ENCODE measurements at regions not wholly inside any gene's neighbourhood (a gene's known extent, or its start where the extent isn't known, plus 50 kb on each side); places are given as distances from the start of the nearest gene placed in this dataset.

- Mint-ChIP-seq H3K4me3 (ENCODE audit: unreplicated experiment) (no peak overlapping the region), H3K4me1 (ENCODE audit: unreplicated experiment) (no peaks in the 10 kb centered on the region), H3K9me3 (ENCODE audit: unreplicated experiment) (no peaks in the 10 kb centered on the region), H3K27me3 (ENCODE audit: unreplicated experiment) (no peaks in the 10 kb centered on the region), H3K27ac (ENCODE audit: unreplicated experiment) (no peak overlapping the region), H3K36me3 (ENCODE audit: low read depth, unreplicated experiment) (no peaks in the 10 kb centered on the region)
- no peak for TF ChIP-seq CTCF (IDR thresholded peaks at IDR 0.05; ENCODE audit: unreplicated experiment)
- DNase-seq (ENCODE audit: low spot score): no peak
Measured at GRCh38 chr7:48748081-48748833, 176.1 kb upstream of the CDC14C start.

GRCh38 chr7:48755061-48755555 lies 169.2 kb upstream of the CDC14C start:
- DNase-seq (ENCODE audit: low spot score): no peak
- H3K9me3 Mint-ChIP-seq (ENCODE audit: unreplicated experiment): no peaks in the 10 kb centered on the region
- H3K36me3 Mint-ChIP-seq (ENCODE audit: low read depth, unreplicated experiment): no peaks in the 10 kb centered on the region
- no peak overlapping the region for H3K4me3 Mint-ChIP-seq (ENCODE audit: unreplicated experiment)
- no peaks in the 10 kb centered on the region for H3K27me3 Mint-ChIP-seq (ENCODE audit: unreplicated experiment)
- H3K4me1 Mint-ChIP-seq (ENCODE audit: unreplicated experiment): no peaks in the 10 kb centered on the region
- no peak overlapping the region for H3K27ac Mint-ChIP-seq (ENCODE audit: unreplicated experiment)
- TF ChIP-seq CTCF (IDR thresholded peaks at IDR 0.05; ENCODE audit: unreplicated experiment): no peak

GRCh38 chr7:48759431-48760080 lies 164.8 kb upstream of the CDC14C start:
- Mint-ChIP-seq H3K9me3 (ENCODE audit: unreplicated experiment) (no peaks in the 10 kb centered on the region), H3K27me3 (ENCODE audit: unreplicated experiment) (no peaks in the 10 kb centered on the region), H3K4me1 (ENCODE audit: unreplicated experiment) (no peaks in the 10 kb centered on the region), H3K4me3 (ENCODE audit: unreplicated experiment) (no peak overlapping the region), H3K27ac (ENCODE audit: unreplicated experiment) (no peak overlapping the region), H3K36me3 (ENCODE audit: low read depth, unreplicated experiment) (no peaks in the 10 kb centered on the region)
- TF ChIP-seq CTCF (IDR thresholded peaks at IDR 0.05; ENCODE audit: unreplicated experiment): no peak
- DNase-seq (ENCODE audit: low spot score): no peak

GRCh38 chr7:48760528-48761265 lies 163.7 kb upstream of the CDC14C start:
- Mint-ChIP-seq H3K27me3 (ENCODE audit: unreplicated experiment) (no peaks in the 10 kb centered on the region), H3K4me3 (ENCODE audit: unreplicated experiment) (no peak overlapping the region), H3K9me3 (ENCODE audit: unreplicated experiment) (no peaks in the 10 kb centered on the region), H3K36me3 (ENCODE audit: low read depth, unreplicated experiment) (no peaks in the 10 kb centered on the region), H3K4me1 (ENCODE audit: unreplicated experiment) (no peaks in the 10 kb centered on the region), H3K27ac (ENCODE audit: unreplicated experiment) (no peak overlapping the region)
- no peak for DNase-seq (ENCODE audit: low spot score)
- TF ChIP-seq CTCF (IDR thresholded peaks at IDR 0.05; ENCODE audit: unreplicated experiment): no peak
